ENCODE measurements at regions not wholly inside any gene's neighbourhood (a gene's known extent, or its start where the extent isn't known, plus 50 kb on each side); places are given as distances from the start of the nearest gene placed in this dataset.

GRCh38 chr17:77410470-77410869 lies 269.7 kb downstream of the SEC14L1 start:
- Histone ChIP-seq H3K36me3 (no peaks in the 10 kb centered on the region), H3K27me3 (no peaks in the 10 kb centered on the region), H3K4me3 (no peak overlapping the region), H3K4me1 (peaks cover 5 to 33% of the 10 kb centered on the region in 2 donors), H3K9me3 (no peaks in the 10 kb centered on the region), H3K27ac (peak overlapping the region; percentile 83 to 90)
- DNase-seq = no peak
- intact Hi-C loops (cut with DNase I; ENCODE audit: low total_unique reads) = no loop called here
- TF ChIP-seq POLR2A (IDR thresholded peaks at IDR 0.05) = no peak
- TF ChIP-seq, protein P1, sequence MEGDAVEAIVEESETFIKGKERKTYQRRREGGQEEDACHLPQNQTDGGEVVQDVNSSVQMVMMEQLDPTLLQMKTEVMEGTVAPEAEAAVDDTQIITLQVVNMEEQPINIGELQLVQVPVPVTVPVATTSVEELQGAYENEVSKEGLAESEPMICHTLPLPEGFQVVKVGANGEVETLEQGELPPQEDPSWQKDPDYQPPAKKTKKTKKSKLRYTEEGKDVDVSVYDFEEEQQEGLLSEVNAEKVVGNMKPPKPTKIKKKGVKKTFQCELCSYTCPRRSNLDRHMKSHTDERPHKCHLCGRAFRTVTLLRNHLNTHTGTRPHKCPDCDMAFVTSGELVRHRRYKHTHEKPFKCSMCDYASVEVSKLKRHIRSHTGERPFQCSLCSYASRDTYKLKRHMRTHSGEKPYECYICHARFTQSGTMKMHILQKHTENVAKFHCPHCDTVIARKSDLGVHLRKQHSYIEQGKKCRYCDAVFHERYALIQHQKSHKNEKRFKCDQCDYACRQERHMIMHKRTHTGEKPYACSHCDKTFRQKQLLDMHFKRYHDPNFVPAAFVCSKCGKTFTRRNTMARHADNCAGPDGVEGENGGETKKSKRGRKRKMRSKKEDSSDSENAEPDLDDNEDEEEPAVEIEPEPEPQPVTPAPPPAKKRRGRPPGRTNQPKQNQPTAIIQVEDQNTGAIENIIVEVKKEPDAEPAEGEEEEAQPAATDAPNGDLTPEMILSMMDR (IDR thresholded peaks at IDR 0.05) = no peak

- no peak for TF ChIP-seq POLR2A (IDR thresholded peaks at IDR 0.05)
- TF ChIP-seq, protein P1 (IDR thresholded peaks at IDR 0.05) = no peak
- no peak overlapping the region for H3K4me3 ChIP-seq
- H3K4me1 ChIP-seq = peaks cover 8 to 15% of the 10 kb centered on the region in 2 donors
- DNase-seq = no peak
- intact Hi-C loops (cut with DNase I; ENCODE audit: low total_unique reads) = no loop called here
- H3K27me3 ChIP-seq = no peaks in the 10 kb centered on the region
- no peak overlapping the region for H3K27ac ChIP-seq
- no peaks in the 10 kb centered on the region for H3K9me3 ChIP-seq
- no peaks in the 10 kb centered on the region for H3K36me3 ChIP-seq
These were observed 274.1 kb downstream of the SEC14L1 start for GRCh38 chr17:77414811-77415400.

GRCh38 chr17:77416105-77416713 lies 275.4 kb downstream of the SEC14L1 start:
- peaks cover 12 to 19% of the 10 kb centered on the region in 2 donors for H3K4me1 ChIP-seq
- H3K36me3 ChIP-seq = no peaks in the 10 kb centered on the region
- no peak overlapping the region for H3K4me3 ChIP-seq
- H3K27ac ChIP-seq = no peak overlapping the region
- intact Hi-C loops (cut with DNase I; ENCODE audit: low total_unique reads) = no loop called here
- no peaks in the 10 kb centered on the region for H3K27me3 ChIP-seq
- TF ChIP-seq, protein P1 (IDR thresholded peaks at IDR 0.05) = no peak
- TF ChIP-seq POLR2A (IDR thresholded peaks at IDR 0.05) = no peak
- no peaks in the 10 kb centered on the region for H3K9me3 ChIP-seq
- no peak for DNase-seq

GRCh38 chr17:77417575-77417974 lies 276.8 kb downstream of the SEC14L1 start:
- DNase-seq = no peak
- Histone ChIP-seq H3K9me3 (no peaks in the 10 kb centered on the region), H3K4me3 (no peak overlapping the region), H3K4me1 (peaks cover 12 to 26% of the 10 kb centered on the region in 2 donors), H3K36me3 (no peaks in the 10 kb centered on the region), H3K27ac (no peak overlapping the region), H3K27me3 (no peaks in the 10 kb centered on the region)
- no peak for TF ChIP-seq POLR2A (IDR thresholded peaks at IDR 0.05)
- TF ChIP-seq, protein P1 (IDR thresholded peaks at IDR 0.05) = no peak
- intact Hi-C loops (cut with DNase I; ENCODE audit: low total_unique reads) = no loop called here

GRCh38 chr17:77418609-77419008 lies 277.8 kb downstream of the SEC14L1 start:
- TF ChIP-seq, protein P1 (IDR thresholded peaks at IDR 0.05) = no peak
- no peak for TF ChIP-seq POLR2A (IDR thresholded peaks at IDR 0.05)
- H3K27ac ChIP-seq = peak overlapping the region; percentile 92 to 97
- no peaks in the 10 kb centered on the region for H3K9me3 ChIP-seq
- H3K4me3 ChIP-seq = no peak overlapping the region
- peaks cover 12 to 33% of the 10 kb centered on the region in 2 donors for H3K4me1 ChIP-seq
- intact Hi-C loops (cut with DNase I; ENCODE audit: low total_unique reads) = no loop called here
- H3K36me3 ChIP-seq = no peaks in the 10 kb centered on the region
- H3K27me3 ChIP-seq = no peaks in the 10 kb centered on the region
- no peak for DNase-seq
